HG03521 (cell line): ENCODE measurements at regions not wholly inside any gene's neighbourhood (a gene's known extent, or its start where the extent isn't known, plus 50 kb on each side); places are given as distances from the start of the nearest gene placed in this dataset.

ENCODE experiments used
- ATAC-seq: cut with Tn5 transposase; IDR thresholded peaks from one replicate; pipeline ENCODE4 v1.9.1; 2021; ENCODE audit warnings: mild to moderate bottlenecking, moderate library complexity; ENCODE audit not compliant: unreplicated experiment

DNA sequence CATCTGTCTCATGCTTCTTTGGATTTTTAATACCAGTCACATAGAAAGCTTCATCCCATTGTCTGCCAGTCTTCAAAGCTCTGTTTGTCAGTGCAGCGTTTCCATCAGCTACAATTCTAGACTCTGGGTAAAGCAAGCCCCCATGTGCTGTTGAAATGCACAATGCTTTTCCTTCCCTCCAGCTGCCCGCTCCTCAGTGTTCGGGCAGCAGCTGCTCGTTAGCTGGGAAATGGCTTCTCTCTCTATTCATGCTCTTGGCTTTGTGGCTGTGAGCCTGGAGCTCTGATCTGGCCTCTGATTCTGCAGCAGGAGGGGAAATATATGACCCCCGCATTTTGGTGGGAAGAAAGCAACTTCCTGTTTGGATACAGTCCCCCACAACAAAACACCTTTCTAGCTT lies 213.0 kb upstream of the CDYL start:
- ATAC-seq = no peak

- ATAC-seq = no peak
These were observed 214.3 kb upstream of the CDYL start for GRCh38 chr6:4561773-4562400.

GRCh38 chr6:4561078-4561435 lies 215.1 kb upstream of the CDYL start:
- no peak for ATAC-seq

- no peak for ATAC-seq
These were observed 215.8 kb upstream of the CDYL start for GRCh38 chr6:4560221-4561077.

DNA sequence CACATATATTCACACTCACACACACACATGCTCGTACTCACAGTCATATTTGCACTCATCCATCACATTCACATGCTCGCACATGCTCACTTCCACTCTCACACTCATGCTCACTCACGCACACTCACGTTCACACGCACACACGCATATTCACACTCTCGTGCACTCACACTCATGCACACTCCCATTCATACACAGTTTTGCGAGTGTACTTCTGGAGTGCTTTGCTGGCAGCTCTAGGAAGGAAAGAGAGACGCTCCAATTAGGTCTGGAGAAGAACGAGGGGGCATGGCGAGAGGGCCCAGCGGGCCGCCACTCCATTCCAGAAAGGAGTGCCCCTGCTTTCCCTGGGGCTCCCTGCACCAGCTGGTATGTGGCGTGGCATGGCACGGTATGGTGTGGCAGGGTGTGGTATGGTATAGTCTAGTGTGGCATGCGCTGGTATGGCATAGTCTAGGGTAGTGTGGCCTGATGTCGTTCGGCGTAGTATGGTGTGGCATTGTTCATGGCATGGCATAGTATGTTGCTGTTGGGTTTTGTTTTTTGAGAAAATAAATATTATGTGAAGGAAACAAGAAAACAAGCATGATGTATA lies 216.8 kb upstream of the CDYL start:
- ATAC-seq = no peak

DNA sequence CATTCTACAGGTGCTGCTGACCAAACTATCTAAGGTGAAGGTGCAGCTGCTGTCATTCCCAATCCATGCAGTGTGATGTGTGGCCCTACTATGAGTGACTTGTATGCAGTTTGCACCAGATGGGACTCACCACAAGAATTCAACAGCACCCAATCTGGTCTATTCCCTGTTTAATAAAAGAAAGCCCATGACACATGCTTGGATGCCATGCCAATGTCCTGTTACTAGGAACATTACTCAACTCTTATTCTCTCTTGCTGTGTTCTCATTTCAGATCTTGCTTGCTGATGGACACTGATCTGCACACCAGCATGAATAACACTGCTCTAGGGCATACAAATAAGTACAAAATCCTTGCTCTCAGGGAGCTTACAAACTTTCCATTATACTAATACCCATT lies 221.6 kb upstream of the CDYL start:
- ATAC-seq = no peak

GRCh38 chr6:4553387-4553786 lies 222.8 kb upstream of the CDYL start:
- ATAC-seq = no peak

GRCh38 chr6:4550227-4550597 lies 226.0 kb upstream of the CDYL start:
- ATAC-seq = no peak

DNA sequence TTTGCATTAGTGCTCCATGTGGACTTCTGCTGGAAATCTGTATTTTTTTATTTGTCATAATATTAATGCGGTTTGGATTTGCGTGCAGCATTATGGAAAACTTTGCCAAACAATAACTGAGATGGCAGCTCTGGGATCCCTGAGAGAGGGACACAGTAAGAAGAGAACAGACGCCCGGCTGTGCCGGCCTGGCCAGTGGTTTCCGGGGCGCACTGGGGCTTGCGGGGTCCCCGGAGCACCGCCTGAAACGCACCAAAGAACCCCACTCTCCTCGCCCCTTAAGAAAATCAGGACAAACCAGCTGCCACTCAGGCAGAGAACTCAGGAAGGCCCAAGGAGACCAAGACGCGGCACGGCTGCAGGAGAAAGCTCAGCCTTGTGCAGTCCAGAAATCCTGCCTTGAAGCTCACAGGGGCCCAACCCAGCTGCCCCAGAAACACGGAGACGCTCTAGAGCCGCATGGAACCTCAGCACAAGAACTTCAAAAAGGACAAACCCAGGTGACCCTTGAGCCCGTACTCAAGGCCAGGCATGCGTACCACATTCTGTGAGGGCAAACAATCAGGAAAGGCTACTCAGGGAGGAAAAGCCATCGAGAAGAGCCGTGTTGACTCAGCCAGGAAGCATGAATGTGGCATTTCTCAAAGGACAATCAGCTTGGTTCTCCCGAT lies 226.5 kb upstream of the CDYL start:
- no peak for ATAC-seq

DNA sequence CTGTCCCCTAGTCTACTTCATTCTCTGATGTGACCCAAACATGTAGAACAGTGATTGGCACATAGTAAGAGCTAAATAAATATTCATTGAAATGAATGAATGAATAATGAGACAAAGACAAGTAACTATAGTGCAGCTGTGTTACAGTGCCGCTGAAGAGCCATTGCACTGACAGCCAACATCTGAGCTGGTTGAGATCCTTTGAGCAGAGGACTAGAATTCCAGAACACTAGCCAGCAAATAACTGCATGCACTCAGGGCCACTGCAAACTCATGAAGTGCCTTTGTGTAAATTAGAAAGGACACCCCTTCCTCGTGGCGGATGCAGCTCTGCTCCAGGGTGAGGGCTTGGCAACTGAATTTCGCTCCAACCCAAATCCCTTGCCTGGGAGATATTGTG lies 230.3 kb upstream of the CDYL start:
- no peak for ATAC-seq

DNA sequence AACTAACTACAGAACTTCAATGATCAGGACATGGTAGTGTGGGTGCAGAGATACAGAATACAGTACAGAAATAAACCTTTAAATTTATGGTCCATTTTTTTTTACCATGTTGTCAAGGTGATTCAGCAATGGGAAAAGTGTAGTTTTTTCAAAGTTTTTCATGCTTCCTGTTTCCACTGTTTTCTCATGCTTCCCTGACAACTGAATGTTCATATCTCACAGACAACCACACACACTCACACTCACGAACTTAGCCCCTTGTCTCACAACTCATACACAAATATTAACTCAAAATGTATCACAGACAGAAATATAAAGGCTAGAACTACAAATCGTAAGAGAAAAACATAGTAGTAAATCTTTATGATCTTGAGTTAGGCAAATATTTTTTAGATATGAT lies 232.6 kb upstream of the CDYL start:
- ATAC-seq = no peak

DNA sequence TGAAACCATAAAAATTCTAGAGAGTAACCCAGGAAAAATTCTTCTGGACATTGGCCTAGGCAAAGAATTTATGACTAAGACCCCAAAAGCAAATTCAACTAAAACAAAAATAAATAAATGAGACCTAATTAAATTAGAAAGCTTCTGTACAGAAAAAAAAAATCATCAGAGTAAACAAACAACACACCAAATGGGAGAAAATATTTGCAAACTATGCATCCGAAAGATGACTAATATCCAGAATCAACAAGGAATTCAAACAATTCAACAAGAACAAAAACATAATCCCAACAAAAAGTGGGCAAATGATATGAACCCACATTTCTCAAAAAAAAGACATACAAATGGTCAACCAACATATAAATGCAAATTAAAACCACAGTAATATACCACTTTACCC lies 242.6 kb upstream of the CDYL start:
- ATAC-seq = no peak

DNA sequence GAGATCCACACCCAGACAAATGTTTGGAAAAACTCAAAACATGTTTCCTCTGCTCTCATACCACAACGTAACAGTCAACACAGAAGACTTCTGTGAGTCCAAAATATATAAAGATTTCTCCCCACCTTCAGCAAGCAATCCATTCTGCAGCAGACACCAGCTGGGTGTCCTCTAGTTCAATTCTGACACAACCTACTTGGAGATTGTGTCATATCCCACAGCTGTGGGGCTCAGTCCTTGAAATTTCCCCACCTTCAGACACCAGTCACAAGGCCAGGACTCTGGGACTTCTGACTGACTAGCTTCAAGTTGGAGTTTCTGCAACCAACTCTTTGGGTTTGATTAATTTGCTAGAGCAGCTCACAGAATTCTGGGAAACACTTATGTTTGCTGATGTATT lies 244.8 kb upstream of the CDYL start:
- no peak for ATAC-seq

- ATAC-seq = no peak
These were observed 253.8 kb upstream of the CDYL start for GRCh38 chr6:4522453-4522852.

- no peak for ATAC-seq
These were observed 255.1 kb upstream of the CDYL start for GRCh38 chr6:4521070-4521469.

DNA sequence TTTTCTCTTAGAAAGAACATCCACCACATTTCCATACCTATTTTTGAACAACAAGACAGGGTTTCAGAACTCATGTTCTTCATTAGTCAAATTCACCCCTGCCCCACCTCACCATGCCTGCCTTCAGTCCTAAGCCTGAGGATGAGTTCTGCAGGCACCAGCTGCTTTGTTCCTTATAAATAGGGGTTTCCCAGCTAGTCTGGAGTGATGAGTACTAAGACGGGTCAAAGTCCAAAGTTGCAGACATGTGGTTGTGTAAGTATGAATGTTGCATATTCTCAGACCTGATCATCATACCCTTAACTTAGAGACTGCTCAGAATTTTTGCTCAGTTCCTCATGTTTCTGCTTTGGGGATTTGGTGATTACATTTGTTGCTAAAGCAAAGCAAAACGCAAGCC lies 257.7 kb upstream of the CDYL start:
- no peak for ATAC-seq

DNA sequence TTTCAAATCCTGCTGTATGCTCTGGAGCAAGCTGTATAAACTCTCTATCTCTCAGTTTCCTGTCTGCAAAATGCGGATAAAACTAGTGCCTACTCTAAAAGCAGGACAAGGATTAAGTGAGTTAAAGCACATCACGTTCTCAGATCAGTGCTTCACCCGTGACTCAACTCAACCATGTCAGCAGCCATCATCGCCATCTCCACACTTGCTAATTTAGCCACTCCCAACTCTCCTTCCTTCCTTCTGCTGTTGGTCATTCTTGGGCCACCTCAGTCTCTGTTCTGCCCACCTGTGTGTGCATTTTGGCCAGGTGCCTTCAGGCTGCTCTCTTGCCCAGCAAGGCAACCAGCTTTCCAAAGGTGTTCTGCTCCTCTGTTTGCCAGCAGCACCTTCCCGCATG lies 260.0 kb upstream of the CDYL start:
- ATAC-seq = no peak

- no peak for ATAC-seq
These were observed 262.6 kb upstream of the CDYL start for GRCh38 chr6:4513561-4513960.

DNA sequence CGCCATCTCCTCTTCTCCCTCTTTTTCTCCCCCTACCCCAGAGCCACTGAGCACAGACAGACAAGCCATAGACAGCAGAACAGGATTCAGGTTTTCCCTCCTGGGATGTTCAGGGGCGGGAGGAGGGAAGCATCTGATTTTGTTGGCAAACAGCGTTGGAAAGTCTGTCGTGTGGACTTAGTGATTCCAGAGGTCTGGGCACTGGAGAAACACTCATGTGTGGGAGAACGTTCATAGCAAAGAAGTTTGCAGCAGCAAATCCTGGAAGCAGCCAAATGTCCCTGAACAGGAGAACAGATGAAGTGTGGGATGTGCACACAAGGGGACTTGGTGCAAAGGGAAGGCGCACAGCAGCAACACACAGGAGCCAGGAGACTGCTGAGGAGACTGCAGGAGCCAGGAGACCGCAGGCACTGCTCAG lies 264.1 kb upstream of the CDYL start:
- ATAC-seq = no peak

GRCh38 chr6:4511641-4512020 lies 264.6 kb upstream of the CDYL start:
- ATAC-seq = no peak

- no peak for ATAC-seq
These were observed 265.1 kb upstream of the CDYL start for GRCh38 chr6:4510906-4511640.
